ENCODE measurements at regions not wholly inside any gene's neighbourhood (a gene's known extent, or its start where the extent isn't known, plus 50 kb on each side); places are given as distances from the start of the nearest gene placed in this dataset.
"Not testable (repeated sequence)": the region's sequence is repeated elsewhere in the genome, so short reads cannot be mapped to it uniquely, and the experiment has no call there.

DNA sequence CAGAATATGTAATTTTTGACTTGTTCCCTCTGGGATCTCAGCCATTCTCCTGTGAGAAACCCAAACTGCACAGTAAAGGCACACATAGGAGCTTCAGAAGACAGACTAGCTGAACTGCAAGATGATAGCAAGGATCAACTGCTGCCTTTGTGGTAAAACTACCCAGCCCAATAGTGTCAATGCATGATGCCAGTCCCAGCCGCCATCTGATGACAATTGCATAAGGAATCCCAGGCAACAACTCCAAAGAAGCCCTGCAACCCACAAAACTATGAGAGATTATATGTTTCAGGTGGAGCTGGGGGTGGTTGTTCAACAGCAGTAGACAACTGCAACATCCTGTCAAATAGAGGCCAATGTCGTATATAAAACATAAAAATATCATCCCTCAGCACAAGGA, 192.4 kb upstream of the ARPP21 start:
- no peak for DNase-seq

GRCh38 chr3:35448121-35448520, 191.2 kb upstream of the ARPP21 start:
- DNase-seq = no peak

DNA sequence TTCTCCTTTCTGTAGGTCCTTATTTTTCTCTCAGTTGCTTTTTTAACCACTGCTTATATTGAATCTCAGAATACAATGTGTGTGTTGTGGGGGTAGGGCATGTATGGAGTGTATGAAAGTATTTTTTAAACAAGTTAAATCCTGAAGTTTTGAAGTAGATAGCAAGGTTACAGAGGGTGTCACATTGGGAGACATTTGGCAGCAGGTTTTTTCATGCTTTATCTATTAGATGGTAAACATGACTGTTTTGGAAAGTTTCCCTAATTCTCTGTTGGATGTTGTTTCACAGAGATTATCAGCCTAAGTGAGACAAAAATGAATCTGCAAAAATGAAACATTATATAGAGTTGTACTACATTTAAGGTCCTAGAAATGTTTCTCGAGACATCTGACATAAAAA, 190.6 kb upstream of the ARPP21 start:
- DNase-seq = no peak

DNA sequence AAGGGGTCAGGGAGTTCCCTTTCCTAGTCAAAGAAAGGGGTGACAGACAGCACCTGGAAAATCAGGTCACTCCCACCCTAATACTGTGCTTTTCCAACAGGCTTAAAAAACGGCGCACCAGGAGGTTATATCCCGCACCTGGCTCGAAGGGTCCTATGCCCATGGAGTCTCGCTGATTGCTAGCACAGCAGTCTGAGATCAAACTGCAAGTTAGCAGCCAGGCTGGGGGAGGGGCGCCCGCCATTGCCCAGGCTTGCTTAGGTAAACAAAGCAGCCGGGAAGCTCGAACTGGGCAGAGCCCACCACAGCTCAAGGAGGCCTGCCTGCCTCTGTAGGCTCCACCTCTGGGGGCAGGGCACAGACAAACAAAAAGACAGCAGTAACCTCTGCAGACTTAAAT, 184.5 kb upstream of the ARPP21 start:
- DNase-seq = not testable (repeated sequence)

GRCh38 chr3:35473956-35474355, 165.4 kb upstream of the ARPP21 start:
- DNase-seq = no peak

DNA sequence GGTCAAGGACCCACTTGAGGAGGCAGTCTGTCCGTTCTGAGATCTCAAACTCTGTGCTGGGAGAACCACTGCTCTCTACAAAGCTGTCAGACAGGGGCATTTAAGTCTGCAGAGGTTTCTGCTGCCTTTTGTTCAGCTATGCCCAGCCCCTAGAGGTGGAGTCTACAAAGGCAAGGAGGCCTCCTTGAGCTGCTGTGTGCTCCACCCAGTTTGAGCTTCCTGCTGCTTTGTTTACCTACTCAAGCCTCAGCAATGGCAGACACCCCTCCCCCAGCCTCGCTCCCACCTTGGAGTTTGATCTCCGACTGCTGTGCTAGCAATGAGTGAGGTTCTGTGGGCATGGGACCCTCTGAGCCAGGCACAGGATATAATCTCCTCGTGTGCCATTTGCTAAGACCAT, 156.8 kb upstream of the ARPP21 start:
- DNase-seq = not testable (repeated sequence)

DNA sequence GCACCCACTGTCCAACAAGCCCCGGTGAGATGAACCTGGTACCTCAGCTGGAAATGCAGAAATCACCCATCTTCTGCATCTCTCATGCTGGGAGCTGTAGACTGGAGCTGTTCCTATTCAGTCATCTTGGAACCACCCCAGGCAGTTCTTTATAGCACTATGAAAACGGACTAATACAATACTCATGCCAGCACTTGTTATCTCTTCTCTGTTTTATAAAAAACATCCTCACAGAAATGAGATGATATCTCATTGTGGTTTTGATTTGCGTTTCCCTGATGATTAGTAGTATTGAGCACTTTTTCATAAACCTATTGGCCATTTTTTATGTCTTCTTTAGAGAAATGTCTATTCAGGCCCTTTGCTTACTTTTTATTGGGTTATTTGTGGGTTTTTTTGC, 156.2 kb upstream of the ARPP21 start:
- DNase-seq = no peak

GRCh38 chr3:35484929-35485530, 154.3 kb upstream of the ARPP21 start:
- DNase-seq = no peak

DNA sequence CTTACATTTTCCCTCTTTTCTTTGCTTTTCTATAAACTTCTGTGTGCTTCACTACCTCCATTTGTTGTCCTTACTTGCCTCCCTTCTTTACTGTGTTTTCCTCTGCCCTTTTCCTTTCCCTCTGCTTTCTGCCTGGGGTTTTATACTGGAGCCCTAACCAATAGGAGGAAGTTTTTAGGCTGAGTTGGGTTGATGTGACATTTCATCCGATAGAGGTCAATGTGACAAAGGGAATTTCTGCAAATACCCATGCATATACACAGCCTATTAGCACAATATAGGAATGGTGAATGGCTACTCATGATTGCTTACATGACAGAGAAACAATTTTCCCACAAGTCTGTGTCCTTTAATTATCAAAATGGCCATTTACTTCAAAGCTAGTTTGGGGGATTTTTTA, 153.0 kb upstream of the ARPP21 start:
- no peak for DNase-seq

GRCh38 chr3:35487376-35487775, 151.9 kb upstream of the ARPP21 start:
- DNase-seq = no peak

GRCh38 chr3:35488526-35488925, 150.8 kb upstream of the ARPP21 start:
- DNase-seq = no peak

DNA sequence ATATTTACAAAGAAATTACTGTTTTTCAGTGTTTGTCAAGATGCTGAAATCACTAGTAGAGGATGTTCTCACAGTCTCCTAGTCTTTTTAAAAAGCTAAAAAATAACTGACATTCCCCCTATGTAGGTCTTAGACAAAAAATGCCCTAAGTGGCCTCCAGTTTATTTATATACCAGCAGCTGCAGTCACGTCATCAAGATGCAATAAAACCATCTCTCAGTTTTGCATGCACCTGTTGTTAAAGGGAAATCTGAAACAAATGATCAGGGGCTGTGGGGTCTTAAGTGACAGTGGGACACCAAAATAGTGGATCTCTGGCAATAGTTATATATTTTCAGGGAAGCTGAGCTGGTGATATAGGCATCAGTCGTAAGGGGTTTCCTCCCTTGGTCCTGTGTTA, 146.5 kb upstream of the ARPP21 start:
- no peak for DNase-seq

GRCh38 chr3:35498506-35499210, 140.7 kb upstream of the ARPP21 start:
- no peak for DNase-seq

DNA sequence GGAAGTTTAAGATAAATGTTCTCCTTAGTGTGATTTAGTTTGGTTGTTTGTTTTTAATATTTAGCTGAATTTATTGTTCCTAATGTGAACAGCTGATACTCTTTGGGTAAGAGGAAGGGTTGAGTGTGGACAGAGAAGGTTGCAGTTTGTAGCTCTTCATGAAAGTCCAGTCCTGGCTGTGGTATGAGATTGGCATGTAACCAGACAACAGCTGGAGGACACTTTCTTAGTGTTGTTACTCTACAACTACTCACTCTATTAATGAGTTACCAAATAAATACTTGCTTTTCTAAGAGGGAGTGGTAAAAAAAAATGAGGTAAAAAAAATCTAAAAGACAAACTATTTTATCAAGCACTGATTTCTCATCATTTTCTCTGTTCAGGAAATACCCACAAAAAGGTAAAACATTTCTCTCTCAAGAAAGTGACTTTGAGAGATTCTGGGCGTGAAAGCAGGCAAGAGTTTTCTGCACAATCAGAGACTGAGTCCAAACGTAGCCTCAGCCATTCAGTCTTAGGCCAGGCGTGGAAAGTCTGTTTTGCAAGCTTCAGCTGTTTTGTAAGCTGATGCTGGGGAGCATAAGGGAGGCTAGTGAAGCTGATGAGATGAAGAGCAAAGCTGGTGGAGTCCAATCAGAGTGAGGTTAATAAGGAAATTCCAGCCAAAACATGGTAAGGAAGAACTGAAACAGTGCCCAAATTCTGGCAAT, 138.5 kb upstream of the ARPP21 start:
- no peak for DNase-seq

DNA sequence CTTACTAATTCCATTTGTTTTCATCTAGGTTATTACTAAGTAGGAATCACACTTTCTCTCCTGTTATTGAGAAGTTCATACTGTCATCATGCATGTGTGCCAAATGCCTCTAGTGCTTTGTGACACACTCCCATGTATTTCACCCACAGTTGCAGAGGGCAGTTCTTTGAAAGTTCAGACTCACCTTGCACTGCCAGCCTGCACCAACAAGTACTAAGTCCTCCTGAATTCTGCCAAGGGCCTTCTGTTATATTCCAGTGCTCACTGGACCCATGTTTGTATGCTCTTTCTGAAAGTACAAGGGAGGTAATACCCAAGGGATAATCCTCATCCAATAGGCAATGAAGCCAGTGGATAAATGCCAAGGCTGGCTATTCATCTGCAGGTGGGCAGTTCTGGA, 136.6 kb upstream of the ARPP21 start:
- DNase-seq = no peak

DNA sequence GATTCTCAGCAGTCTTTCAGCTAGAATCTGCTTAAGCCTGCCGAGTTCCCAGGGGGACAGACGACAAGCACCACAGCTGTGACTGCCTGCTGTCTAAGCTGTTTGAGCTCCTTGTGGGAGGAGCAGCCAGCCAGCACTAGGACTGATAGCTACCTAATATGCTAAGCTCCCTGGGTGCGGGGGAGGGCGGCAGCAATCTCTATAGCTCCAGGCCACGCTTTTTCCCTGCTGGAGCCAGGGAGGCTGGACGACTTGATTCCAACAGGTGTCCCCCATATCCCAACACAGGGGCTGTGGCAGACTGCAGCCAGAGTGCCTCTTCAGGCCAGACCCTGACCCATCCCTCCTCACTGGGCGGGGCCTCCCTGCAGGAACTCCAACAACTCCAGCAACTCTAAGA, 134.1 kb upstream of the ARPP21 start:
- DNase-seq = no peak

- no peak for DNase-seq
Observed at GRCh38 chr3:35505772-35506171, 133.6 kb upstream of the ARPP21 start.

GRCh38 chr3:35519936-35520335, 119.4 kb upstream of the ARPP21 start:
- DNase-seq = no peak

- no peak for DNase-seq
Observed at GRCh38 chr3:35521196-35521595, 118.1 kb upstream of the ARPP21 start.

DNA sequence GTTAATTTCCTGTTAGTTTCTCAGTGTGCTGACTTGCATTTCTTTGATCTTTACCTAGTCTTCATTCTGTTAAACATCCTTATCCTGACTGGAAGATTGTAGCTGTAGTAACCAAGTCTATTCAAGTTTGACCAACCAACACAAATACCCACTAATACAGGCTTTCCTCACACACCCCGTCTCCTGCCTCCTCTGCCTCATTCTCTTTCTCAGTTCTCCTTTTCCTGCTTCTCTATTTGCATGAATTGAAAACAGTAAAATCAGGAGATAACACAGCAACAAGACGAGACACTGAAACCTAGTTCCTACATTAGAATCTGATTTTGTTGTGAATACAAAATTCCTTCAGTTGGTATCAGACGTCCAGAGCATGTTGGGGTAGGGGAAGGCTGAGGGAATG, 116.9 kb upstream of the ARPP21 start:
- no peak for DNase-seq

- DNase-seq = no peak
Observed at GRCh38 chr3:35523074-35523473, 116.3 kb upstream of the ARPP21 start.

GRCh38 chr3:35523838-35524237, 115.5 kb upstream of the ARPP21 start:
- no peak for DNase-seq

- DNase-seq = no peak
Observed at GRCh38 chr3:35524856-35525255, 114.5 kb upstream of the ARPP21 start.

GRCh38 chr3:35528728-35529127, 110.6 kb upstream of the ARPP21 start:
- no peak for DNase-seq
